HG02571 (cell line): ENCODE measurements at regions not wholly inside any gene's neighbourhood (a gene's known extent, or its start where the extent isn't known, plus 50 kb on each side); places are given as distances from the start of the nearest gene placed in this dataset.

ENCODE experiments used
- ATAC-seq: cut with Tn5 transposase; IDR thresholded peaks from one replicate; pipeline ENCODE4 v1.9.1; 2021; ENCODE audit warnings: mild to moderate bottlenecking, moderate library complexity; ENCODE audit not compliant: unreplicated experiment

- no peak for ATAC-seq
Measured at GRCh38 chr4:108236264-108236663, 67.5 kb upstream of the LEF1 start.

GRCh38 chr4:108227923-108228322 lies 59.2 kb upstream of the LEF1 start:
- no peak for ATAC-seq

GRCh38 chr4:108224611-108225053 lies 55.9 kb upstream of the LEF1 start:
- ATAC-seq: no peak

- ATAC-seq: no peak
Measured at GRCh38 chr4:108223313-108223712, 54.6 kb upstream of the LEF1 start.

GRCh38 chr4:108219998-108220397 lies 51.3 kb upstream of the LEF1 start:
- ATAC-seq: no peak
